ENCODE measurements at regions not wholly inside any gene's neighbourhood (a gene's known extent, or its start where the extent isn't known, plus 50 kb on each side); places are given as distances from the start of the nearest gene placed in this dataset.

DNA sequence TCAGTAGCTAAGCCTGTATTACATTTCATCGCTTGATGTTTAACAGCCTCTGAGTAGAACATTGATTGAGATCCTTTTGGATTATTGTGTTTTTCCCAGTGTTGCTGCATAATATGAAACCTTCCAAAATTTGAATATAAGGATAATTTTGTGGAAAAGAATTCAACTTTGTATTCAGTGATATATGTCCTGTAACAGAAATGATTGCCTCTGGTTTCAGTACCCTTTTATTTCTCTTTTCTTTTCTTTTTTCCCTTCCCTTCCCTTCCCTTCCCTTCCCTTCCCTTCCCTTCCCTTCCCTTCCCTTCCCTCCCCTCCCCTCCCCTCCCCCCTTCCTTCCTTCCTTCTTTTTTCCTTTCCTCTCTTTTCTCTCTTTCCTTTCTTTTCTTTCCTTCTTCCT, 74.6 kb downstream of the UTRN start:
- DNase-seq (ENCODE audit: low read depth, low spot score), result no peak
- no peaks in the 10 kb centered on the region for H3K9me3 ChIP-seq (ENCODE audit: control insufficient read depth, insufficient read depth, low read length)

DNA sequence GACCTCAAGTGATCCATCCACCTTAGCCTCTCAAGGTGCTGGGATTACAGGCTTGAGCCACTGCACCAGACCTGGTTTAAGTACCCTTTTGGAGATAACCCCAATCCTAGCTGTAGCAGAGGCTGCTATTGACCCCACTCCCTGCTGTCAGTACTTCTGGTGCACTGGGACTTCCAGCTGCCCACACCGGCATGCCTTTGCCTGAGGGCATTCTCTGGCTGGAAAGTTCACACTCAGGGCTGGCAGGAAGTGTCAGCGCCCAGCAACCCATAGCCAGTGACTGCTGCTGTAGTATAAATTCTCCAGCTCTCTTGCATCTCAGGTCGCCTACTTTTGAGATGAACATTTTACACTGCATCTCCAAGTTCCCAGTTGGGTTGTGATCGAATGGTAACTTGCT, 75.3 kb downstream of the UTRN start:
- CTCF ChIA-PET, result no interaction called here
- DNase-seq (ENCODE audit: low read depth, low spot score), result no peak

More for the DNA sequence above, 74.6 kb downstream of the UTRN start:
- Histone ChIP-seq H3K27me3 (ENCODE audit: control insufficient read depth, insufficient read depth, low read length) (no peaks in the 10 kb centered on the region), H3K27ac (ENCODE audit: low read depth, low read length) (no peak overlapping the region), H3K4me3 (ENCODE audit: low read depth, low read length) (no peak overlapping the region)
- CTCF ChIA-PET, result no interaction called here
- POLR2A ChIA-PET, result no interaction called here
- TF ChIP-seq, protein P1, sequence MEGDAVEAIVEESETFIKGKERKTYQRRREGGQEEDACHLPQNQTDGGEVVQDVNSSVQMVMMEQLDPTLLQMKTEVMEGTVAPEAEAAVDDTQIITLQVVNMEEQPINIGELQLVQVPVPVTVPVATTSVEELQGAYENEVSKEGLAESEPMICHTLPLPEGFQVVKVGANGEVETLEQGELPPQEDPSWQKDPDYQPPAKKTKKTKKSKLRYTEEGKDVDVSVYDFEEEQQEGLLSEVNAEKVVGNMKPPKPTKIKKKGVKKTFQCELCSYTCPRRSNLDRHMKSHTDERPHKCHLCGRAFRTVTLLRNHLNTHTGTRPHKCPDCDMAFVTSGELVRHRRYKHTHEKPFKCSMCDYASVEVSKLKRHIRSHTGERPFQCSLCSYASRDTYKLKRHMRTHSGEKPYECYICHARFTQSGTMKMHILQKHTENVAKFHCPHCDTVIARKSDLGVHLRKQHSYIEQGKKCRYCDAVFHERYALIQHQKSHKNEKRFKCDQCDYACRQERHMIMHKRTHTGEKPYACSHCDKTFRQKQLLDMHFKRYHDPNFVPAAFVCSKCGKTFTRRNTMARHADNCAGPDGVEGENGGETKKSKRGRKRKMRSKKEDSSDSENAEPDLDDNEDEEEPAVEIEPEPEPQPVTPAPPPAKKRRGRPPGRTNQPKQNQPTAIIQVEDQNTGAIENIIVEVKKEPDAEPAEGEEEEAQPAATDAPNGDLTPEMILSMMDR (IDR thresholded peaks at IDR 0.05; ENCODE audit: low read depth, low read length), result no peak

DNA sequence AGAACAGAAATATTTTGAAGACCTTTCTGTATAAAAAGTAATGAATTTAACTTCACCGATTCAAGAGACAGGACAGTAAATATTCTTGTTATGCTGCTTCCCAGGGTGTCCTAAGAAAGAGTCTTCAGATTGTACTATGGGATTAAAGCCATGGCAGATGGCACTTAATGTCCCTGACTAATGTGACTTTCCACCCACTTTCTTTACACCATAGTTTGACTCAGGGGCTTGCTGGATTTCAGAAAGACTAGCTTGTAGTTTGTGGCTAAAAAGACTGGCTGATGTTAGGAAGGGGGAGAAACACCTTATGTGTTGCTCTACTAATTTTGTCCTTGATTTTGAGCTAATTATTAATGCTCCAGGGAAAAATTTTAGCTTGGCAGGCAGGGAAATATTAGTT, 75.9 kb downstream of the UTRN start:
- CTCF ChIA-PET, result no interaction called here
- TF ChIP-seq, protein P1 (IDR thresholded peaks at IDR 0.05; ENCODE audit: low read depth, low read length), result no peak
- Histone ChIP-seq H3K27ac (ENCODE audit: low read depth, low read length) (no peak overlapping the region), H3K27me3 (ENCODE audit: control insufficient read depth, insufficient read depth, low read length) (no peaks in the 10 kb centered on the region), H3K9me3 (ENCODE audit: control insufficient read depth, insufficient read depth, low read length) (no peaks in the 10 kb centered on the region), H3K4me3 (ENCODE audit: low read depth, low read length) (no peak overlapping the region)
- POLR2A ChIA-PET, result no interaction called here
- DNase-seq (ENCODE audit: low read depth, low spot score), result no peak

More for the DNA sequence above, 75.3 kb downstream of the UTRN start:
- TF ChIP-seq, protein P1 (IDR thresholded peaks at IDR 0.05; ENCODE audit: low read depth, low read length), result no peak
- Histone ChIP-seq H3K27ac (ENCODE audit: low read depth, low read length) (no peak overlapping the region), H3K4me3 (ENCODE audit: low read depth, low read length) (no peak overlapping the region), H3K9me3 (ENCODE audit: control insufficient read depth, insufficient read depth, low read length) (no peaks in the 10 kb centered on the region), H3K27me3 (ENCODE audit: control insufficient read depth, insufficient read depth, low read length) (no peaks in the 10 kb centered on the region)
- POLR2A ChIA-PET, result no interaction called here

DNA sequence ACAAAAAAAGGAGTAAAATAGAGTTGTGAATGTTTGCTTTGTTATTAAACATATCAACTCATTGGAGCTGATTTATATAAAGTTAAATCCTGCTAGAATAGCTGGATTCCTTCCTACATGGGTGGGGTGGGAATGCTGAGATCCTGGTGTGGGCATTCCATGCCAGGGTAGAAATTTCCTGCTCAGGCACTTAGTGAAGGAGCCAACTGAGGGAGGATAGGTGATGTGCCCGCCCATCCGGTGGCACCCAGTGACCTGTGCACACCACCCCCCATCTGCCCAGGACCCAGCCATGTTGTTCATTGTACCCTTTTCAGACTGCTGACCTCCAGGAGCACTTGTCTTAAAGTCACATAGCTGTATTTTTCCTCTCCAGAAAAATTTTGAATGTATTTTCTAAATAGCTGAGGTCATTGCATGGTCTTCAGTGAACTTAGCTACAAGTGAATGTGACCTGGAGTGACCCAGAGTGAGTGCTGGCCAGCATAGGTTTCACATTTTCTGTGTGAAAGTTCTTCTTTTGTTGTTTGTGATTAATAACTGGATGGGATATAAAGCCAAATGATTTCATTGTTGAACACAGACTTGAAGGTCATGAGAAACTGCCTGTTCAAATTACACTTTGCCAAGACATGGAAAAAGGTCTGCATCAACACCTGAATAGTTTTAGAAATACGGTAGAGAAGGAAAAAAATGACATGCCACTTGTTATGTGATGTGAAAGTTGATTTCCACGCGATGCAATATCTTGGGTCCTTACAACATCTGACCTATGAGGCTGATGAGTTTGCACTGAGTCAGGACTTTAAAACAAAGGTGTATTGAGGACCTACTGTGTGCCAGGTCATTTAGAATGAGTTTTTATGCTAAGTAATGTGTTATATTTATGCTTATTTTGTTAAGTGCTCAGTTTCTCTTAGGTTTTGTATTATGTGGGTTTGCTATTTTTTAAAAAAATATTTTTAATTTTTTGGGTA, 77.2 kb downstream of the UTRN start:
- POLR2A ChIA-PET, result no interaction called here
- CTCF ChIA-PET, result interaction anchor here (0.7 kb wide), 1 partner anchor 146 kb away, joined by 3 read pairs; no protein-coding TSS in a partner anchor
- Histone ChIP-seq H3K4me3 (ENCODE audit: low read depth, low read length) (no peak overlapping the region), H3K27me3 (ENCODE audit: control insufficient read depth, insufficient read depth, low read length) (no peaks in the 10 kb centered on the region), H3K9me3 (ENCODE audit: control insufficient read depth, insufficient read depth, low read length) (no peaks in the 10 kb centered on the region), H3K27ac (ENCODE audit: low read depth, low read length) (no peak overlapping the region)
- TF ChIP-seq, protein P1 (IDR thresholded peaks at IDR 0.05; ENCODE audit: low read depth, low read length), result no peak
- no peak for DNase-seq (ENCODE audit: low read depth, low spot score)

DNA sequence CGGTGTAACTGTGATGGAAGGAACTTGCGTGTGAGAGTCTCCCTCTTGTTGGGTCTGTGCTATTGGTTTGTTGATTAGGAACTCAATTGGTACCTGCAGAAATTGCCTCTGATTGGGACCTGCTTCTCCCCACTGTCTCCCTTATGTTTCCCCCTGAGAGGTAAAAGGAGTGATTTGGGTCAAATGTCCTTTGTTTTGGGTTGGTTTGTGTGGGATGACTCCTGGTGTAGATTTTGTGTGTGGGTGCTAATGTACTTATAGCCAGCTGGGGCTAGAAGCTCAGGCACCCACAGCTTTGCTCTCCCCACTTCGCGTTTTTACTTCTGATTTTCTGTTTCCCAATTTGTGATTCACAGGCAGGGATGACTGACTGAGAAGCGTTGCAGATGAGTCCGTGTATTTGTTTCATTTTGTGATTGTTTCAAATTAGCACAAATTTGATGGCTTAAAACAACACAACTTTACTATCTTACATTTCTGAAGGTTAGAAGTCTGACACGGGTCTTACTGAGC, 79.1 kb downstream of the UTRN start:
- ChIA-PET CTCF (no interaction called here), POLR2A (no interaction called here)
- no peak overlapping the region for H3K27ac ChIP-seq (ENCODE audit: low read depth, low read length)
- DNase-seq (ENCODE audit: low read depth, low spot score), result no peak
- H3K9me3 ChIP-seq (ENCODE audit: control insufficient read depth, insufficient read depth, low read length), result no peaks in the 10 kb centered on the region
- TF ChIP-seq, protein P1 (IDR thresholded peaks at IDR 0.05; ENCODE audit: low read depth, low read length), result no peak
- no peak overlapping the region for H3K4me3 ChIP-seq (ENCODE audit: low read depth, low read length)
- H3K27me3 ChIP-seq (ENCODE audit: control insufficient read depth, insufficient read depth, low read length), result no peaks in the 10 kb centered on the region

Measured in AG04450 (cell line).